CD4-positive, alpha-beta T cell treated with Interferon gamma for 1 hour (primary cell): ENCODE measurements at regions not wholly inside any gene's neighbourhood (a gene's known extent, or its start where the extent isn't known, plus 50 kb on each side); places are given as distances from the start of the nearest gene placed in this dataset.

Experiments used
- DNase-seq: peaks from one replicate; pipeline ENCODE4 v3.0.0-alpha.2; 2020

- DNase-seq = no peak
Observed at GRCh38 chr10:120641695-120642094, 184.7 kb downstream of the PLPP4 start.

- no peak for DNase-seq
Observed at GRCh38 chr10:120643351-120643750, 186.3 kb downstream of the PLPP4 start.

- DNase-seq = no peak
Observed at GRCh38 chr10:120644556-120645410, 187.8 kb downstream of the PLPP4 start.

GRCh38 chr10:120646159-120646732 lies 189.2 kb downstream of the PLPP4 start:
- no peak for DNase-seq

- DNase-seq = no peak
Observed at GRCh38 chr10:120646738-120647456, 189.9 kb downstream of the PLPP4 start.

- no peak for DNase-seq
Observed at GRCh38 chr10:120650705-120651399, 193.8 kb downstream of the PLPP4 start.

- DNase-seq = no peak
Observed at GRCh38 chr10:120656107-120656506, 195.1 kb upstream of the WDR11 start.

GRCh38 chr10:120657371-120657770 lies 193.8 kb upstream of the WDR11 start:
- DNase-seq = no peak

- DNase-seq = no peak
Observed at GRCh38 chr10:120658943-120659885, 191.9 kb upstream of the WDR11 start.

- no peak for DNase-seq
Observed at GRCh38 chr10:120666308-120666707, 184.9 kb upstream of the WDR11 start.

- no peak for DNase-seq
Observed at GRCh38 chr10:120667276-120667675, 183.9 kb upstream of the WDR11 start.

- no peak for DNase-seq
Observed at GRCh38 chr10:120671491-120671890, 179.7 kb upstream of the WDR11 start.

- DNase-seq = no peak
Observed at GRCh38 chr10:120683454-120683853, 167.7 kb upstream of the WDR11 start.

- peak; percentile 10 for DNase-seq
Observed at GRCh38 chr10:120684226-120684625, 166.9 kb upstream of the WDR11 start.

- no peak for DNase-seq
Observed at GRCh38 chr10:120685136-120685535, 166.0 kb upstream of the WDR11 start.

- DNase-seq = no peak
Observed at GRCh38 chr10:120688928-120689327, 162.2 kb upstream of the WDR11 start.

- DNase-seq = no peak
Observed at GRCh38 chr10:120689777-120690529, 161.2 kb upstream of the WDR11 start.

- DNase-seq = no peak
Observed at GRCh38 chr10:120691625-120692024, 159.5 kb upstream of the WDR11 start.

- no peak for DNase-seq
Observed at GRCh38 chr10:120700426-120700825, 150.7 kb upstream of the WDR11 start.

GRCh38 chr10:120701381-120701780 lies 149.8 kb upstream of the WDR11 start:
- no peak for DNase-seq

- DNase-seq = no peak
Observed at GRCh38 chr10:120702032-120702431, 149.1 kb upstream of the WDR11 start.
